Naive thymus-derived CD8-positive, alpha-beta T cell (primary cell): ENCODE measurements at regions not wholly inside any gene's neighbourhood (a gene's known extent, or its start where the extent isn't known, plus 50 kb on each side); places are given as distances from the start of the nearest gene placed in this dataset.

Experiments
- ATAC-seq, 2 donors: fragments of 150-1000 bp; cut with Tn5 transposase in 1 of 2; sonication (Bioruptor Pico), chemical (Tn5 transposase) in 1 of 2; 1 replicate in 1 of 2; 2 replicates in 1 of 2; pipeline ENCODE4 v1.10.0; 2021; ENCODE audit warnings: mild to moderate bottlenecking in 2 of 2, moderate library complexity in 2 of 2
- POLR2A ChIA-PET: fragments of 350-600 bp; sonication (Branson Sonifier 250); formaldehyde crosslinking; loops from one replicate; lab custom pipeline; 2021; ENCODE audit warnings: antibody characterized with exemption; lab: Charles Lee
- DNase-seq, 10 donors: peaks; one replicate each; pipeline versions ENCODE4 v3.0.0 to v3.0.0-alpha.2; 2020 to 2022
- H3K27ac Mint-ChIP-seq, 10 donors: one replicate each; pipeline ENCODE4 v1.8.0; 2020 to 2022; ENCODE audit warnings: mild to moderate bottlenecking in 10 of 10, mixed read lengths in 10 of 10, moderate library complexity in 4 of 10, inconsistent platforms in 1 of 10
- H3K27me3 Mint-ChIP-seq, 5 donors: one replicate each; pipeline ENCODE4 v1.8.0; 2021 to 2022; ENCODE audit warnings: mixed read lengths in 5 of 5
- H3K36me3 Mint-ChIP-seq, 3 donors: one replicate each; pipeline ENCODE4 v1.8.0; 2020 to 2022; ENCODE audit warnings: mixed read lengths in 3 of 3, mild to moderate bottlenecking in 2 of 3, inconsistent platforms in 1 of 3
- H3K4me1 Mint-ChIP-seq, 4 donors: one replicate each; pipeline ENCODE4 v1.8.0; 2021 to 2022; ENCODE audit warnings: mixed read lengths in 4 of 4
- H3K4me3 Mint-ChIP-seq, 10 donors: one replicate each; pipeline ENCODE4 v1.8.0; 2020 to 2022; ENCODE audit warnings: mild to moderate bottlenecking in 10 of 10, mixed read lengths in 10 of 10, moderate library complexity in 6 of 10, inconsistent platforms in 1 of 10
- H3K9me3 Mint-ChIP-seq, 9 donors: one replicate each; pipeline ENCODE4 v1.8.0; 2020 to 2022; ENCODE audit warnings: mixed read lengths in 9 of 9, mild to moderate bottlenecking in 3 of 9, inconsistent platforms in 1 of 9, moderate library complexity in 1 of 9

GRCh38 chr7:46969303-46970130, 612.4 kb downstream of the TNS3 start:
- POLR2A ChIA-PET: no interaction called here
- Mint-ChIP-seq H3K4me3 (no peak overlapping the region), H3K27me3 (no peaks in the 10 kb centered on the region), H3K36me3 (peaks cover 0 to 10% (median 0%) of the 10 kb centered on the region in 3 donors), H3K9me3 (peaks cover 0 to 31% (median 13%) of the 10 kb centered on the region in 9 donors), H3K27ac (no peak overlapping the region), H3K4me1 (no peaks in the 10 kb centered on the region)
- ATAC-seq (no peak), DNase-seq (no peak)

- H3K36me3 Mint-ChIP-seq: peaks cover 0 to 10% (median 0%) of the 10 kb centered on the region in 3 donors
- ATAC-seq: no peak
- H3K27ac Mint-ChIP-seq: no peak overlapping the region
- H3K4me3 Mint-ChIP-seq: no peak overlapping the region
- no peak for DNase-seq
- POLR2A ChIA-PET: no interaction called here
- no peaks in the 10 kb centered on the region for H3K27me3 Mint-ChIP-seq
- peaks cover 9 to 46% (median 26%) of the 10 kb centered on the region in 9 donors for H3K9me3 Mint-ChIP-seq
- H3K4me1 Mint-ChIP-seq: no peaks in the 10 kb centered on the region
Measured at GRCh38 chr7:46968003-46968402, 613.9 kb downstream of the TNS3 start.

GRCh38 chr7:46963719-46964118, 618.2 kb downstream of the TNS3 start:
- H3K9me3 Mint-ChIP-seq: peaks cover 16 to 71% (median 34%) of the 10 kb centered on the region in 9 donors
- H3K27me3 Mint-ChIP-seq: no peaks in the 10 kb centered on the region
- no peak overlapping the region for H3K4me3 Mint-ChIP-seq
- H3K4me1 Mint-ChIP-seq: no peaks in the 10 kb centered on the region
- POLR2A ChIA-PET: interaction anchor here (0.7 kb wide), 1 partner anchor 1631 kb away, joined by 3 read pairs; no protein-coding TSS in a partner anchor
- ATAC-seq: no peak
- peaks cover 0 to 14% (median 0%) of the 10 kb centered on the region in 3 donors for H3K36me3 Mint-ChIP-seq
- H3K27ac Mint-ChIP-seq: no peak overlapping the region
- no peak for DNase-seq

GRCh38 chr7:46960970-46961369, 620.9 kb downstream of the TNS3 start:
- no peak overlapping the region for H3K4me3 Mint-ChIP-seq
- H3K9me3 Mint-ChIP-seq: peaks cover 18 to 56% (median 34%) of the 10 kb centered on the region in 9 donors

GRCh38 chr7:46957195-46957594, 624.7 kb downstream of the TNS3 start:
- no peak overlapping the region for H3K27ac Mint-ChIP-seq
- no peaks in the 10 kb centered on the region for H3K4me1 Mint-ChIP-seq
- no peaks in the 10 kb centered on the region for H3K27me3 Mint-ChIP-seq
- POLR2A ChIA-PET: no interaction called here
- H3K36me3 Mint-ChIP-seq: no peaks in the 10 kb centered on the region
- no peak overlapping the region for H3K4me3 Mint-ChIP-seq
- DNase-seq (no peak), ATAC-seq (no peak)
- H3K9me3 Mint-ChIP-seq: peaks cover 2 to 25% (median 11%) of the 10 kb centered on the region in 9 donors

More at GRCh38 chr7:46960970-46961369, 620.9 kb downstream of the TNS3 start:
- POLR2A ChIA-PET: no interaction called here
- H3K4me1 Mint-ChIP-seq: no peaks in the 10 kb centered on the region
- DNase-seq (no peak), ATAC-seq (no peak)
- peaks cover 0 to 14% (median 0%) of the 10 kb centered on the region in 3 donors for H3K36me3 Mint-ChIP-seq
- H3K27me3 Mint-ChIP-seq: no peaks in the 10 kb centered on the region
- H3K27ac Mint-ChIP-seq: no peak overlapping the region

- POLR2A ChIA-PET: no interaction called here
- no peak overlapping the region for H3K4me3 Mint-ChIP-seq
- no peaks in the 10 kb centered on the region for H3K36me3 Mint-ChIP-seq
- H3K9me3 Mint-ChIP-seq: peaks cover 0 to 20% (median 6%) of the 10 kb centered on the region in 9 donors
- H3K4me1 Mint-ChIP-seq: no peaks in the 10 kb centered on the region
- ATAC-seq (no peak), DNase-seq (no peak)
- H3K27me3 Mint-ChIP-seq: no peaks in the 10 kb centered on the region
- H3K27ac Mint-ChIP-seq: no peak overlapping the region
Measured at GRCh38 chr7:46955531-46955930, 626.4 kb downstream of the TNS3 start.

GRCh38 chr7:46954181-46954580, 627.7 kb downstream of the TNS3 start:
- Mint-ChIP-seq H3K27ac (no peak overlapping the region), H3K4me3 (no peak overlapping the region), H3K27me3 (peaks cover 0 to 3% (median 0%) of the 10 kb centered on the region in 5 donors), H3K36me3 (no peaks in the 10 kb centered on the region), H3K9me3 (peaks cover 0 to 20% (median 3%) of the 10 kb centered on the region in 9 donors), H3K4me1 (no peaks in the 10 kb centered on the region)
- POLR2A ChIA-PET: no interaction called here
- ATAC-seq (no peak), DNase-seq (no peak)

DNA sequence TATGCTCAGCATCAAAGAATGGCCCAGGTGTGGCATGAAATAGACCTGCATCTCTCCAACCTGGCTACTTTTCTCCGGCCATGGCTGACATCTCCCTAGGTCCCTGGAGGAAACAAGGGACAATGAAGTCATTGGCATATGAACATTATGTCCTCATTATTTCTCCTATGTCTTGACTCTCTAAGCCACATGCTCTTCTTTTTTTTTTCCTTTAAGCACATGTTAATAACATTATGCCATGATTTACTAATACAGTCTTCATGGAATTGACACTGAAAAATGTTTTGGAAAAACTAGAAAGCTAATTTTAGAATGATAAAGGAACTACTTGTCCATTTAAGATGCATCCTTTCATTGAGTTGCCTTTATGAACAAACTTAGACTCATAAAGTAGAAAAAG, 628.9 kb downstream of the TNS3 start:
- no peak overlapping the region for H3K27ac Mint-ChIP-seq

DNA sequence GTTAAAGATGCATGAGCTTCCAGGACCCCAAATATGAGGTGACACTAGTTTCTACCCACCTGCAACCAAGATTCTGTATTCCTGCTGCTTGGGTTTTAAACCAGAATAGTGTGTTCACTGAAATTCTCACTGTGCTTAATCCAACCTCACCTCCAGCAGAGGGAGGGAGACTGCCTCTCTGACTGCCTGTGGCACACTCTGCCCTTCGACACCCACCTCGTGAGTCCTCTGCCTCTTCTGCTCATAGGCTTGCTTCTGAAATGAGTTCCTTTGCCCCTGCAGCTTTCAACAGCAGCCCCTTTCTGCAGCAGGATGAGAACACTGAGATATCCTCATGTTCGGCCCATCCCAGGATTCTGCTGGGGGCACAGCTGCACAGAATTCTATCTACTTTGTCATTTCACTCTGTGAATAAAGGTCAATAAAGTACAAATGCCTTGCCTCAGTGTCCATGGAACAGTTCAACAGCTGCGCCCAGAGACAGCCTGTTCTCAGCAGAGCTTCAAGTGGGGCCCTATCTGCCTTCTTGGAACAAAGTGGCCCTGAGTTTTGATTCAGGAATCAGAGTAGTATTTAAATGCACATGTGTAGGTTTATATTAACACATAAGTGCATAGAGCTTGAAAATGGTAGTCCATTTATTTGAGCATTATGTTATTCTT, 632.5 kb downstream of the TNS3 start:
- Mint-ChIP-seq H3K36me3 (no peaks in the 10 kb centered on the region), H3K4me3 (no peak overlapping the region), H3K4me1 (no peaks in the 10 kb centered on the region), H3K27me3 (peaks cover 0 to 3% (median 0%) of the 10 kb centered on the region in 5 donors), H3K9me3 (peaks cover 0 to 13% (median 0%) of the 10 kb centered on the region in 9 donors), H3K27ac (no peak overlapping the region)
- DNase-seq (no peak), ATAC-seq (no peak)
- POLR2A ChIA-PET: no interaction called here

More for the DNA sequence above, 628.9 kb downstream of the TNS3 start:
- POLR2A ChIA-PET: no interaction called here
- Mint-ChIP-seq H3K27me3 (peaks cover 0 to 3% (median 0%) of the 10 kb centered on the region in 5 donors), H3K4me1 (no peaks in the 10 kb centered on the region), H3K4me3 (no peak overlapping the region), H3K36me3 (no peaks in the 10 kb centered on the region), H3K9me3 (peaks cover 0 to 20% (median 0%) of the 10 kb centered on the region in 9 donors)
- DNase-seq: no peak
- ATAC-seq: no peak

DNA sequence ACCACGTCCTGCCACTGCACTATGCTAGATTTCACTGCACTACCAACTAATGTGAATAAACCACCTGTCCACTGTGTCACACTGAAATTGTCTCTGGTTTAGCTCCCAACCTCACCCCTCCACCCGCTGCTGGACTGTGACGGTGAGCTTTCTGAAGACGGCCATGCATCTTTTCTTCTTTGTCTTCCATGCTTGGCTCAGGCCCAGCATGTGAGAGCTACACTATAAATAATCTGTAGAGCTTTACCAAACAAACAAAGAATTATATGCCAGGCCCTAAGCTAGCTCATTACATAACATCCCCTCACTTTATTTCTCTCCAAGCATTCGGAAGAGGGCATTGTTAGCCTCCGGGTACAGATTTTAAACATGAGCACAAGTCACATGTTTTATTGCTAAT, 633.2 kb downstream of the TNS3 start:
- no peak overlapping the region for H3K27ac Mint-ChIP-seq
- H3K4me1 Mint-ChIP-seq: no peaks in the 10 kb centered on the region
- ATAC-seq (no peak), DNase-seq (no peak)
- H3K27me3 Mint-ChIP-seq: peaks cover 0 to 3% (median 0%) of the 10 kb centered on the region in 5 donors
- H3K9me3 Mint-ChIP-seq: peaks cover 0 to 10% (median 0%) of the 10 kb centered on the region in 9 donors
- no peak overlapping the region for H3K4me3 Mint-ChIP-seq
- no peaks in the 10 kb centered on the region for H3K36me3 Mint-ChIP-seq
- POLR2A ChIA-PET: no interaction called here

DNA sequence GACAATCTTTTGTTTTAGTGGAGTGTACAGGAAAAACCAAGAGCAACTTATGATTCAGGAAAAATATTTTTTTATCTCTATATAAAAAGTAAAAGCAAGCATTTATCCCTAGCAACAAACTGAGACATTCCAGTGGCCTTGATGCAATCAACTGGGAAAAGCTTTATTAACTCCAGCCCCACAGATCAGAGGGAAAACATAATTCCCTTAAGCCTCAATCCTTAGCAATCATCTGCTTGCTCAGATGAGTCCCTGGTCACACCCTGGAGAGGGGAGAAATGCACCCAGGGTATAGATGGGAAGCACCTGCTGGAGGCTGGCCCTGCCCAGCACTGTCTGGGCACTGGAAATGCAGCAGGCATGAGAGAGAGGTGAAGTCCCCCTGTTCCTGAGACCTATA, 636.6 kb downstream of the TNS3 start:
- peaks cover 0 to 3% (median 0%) of the 10 kb centered on the region in 5 donors for H3K27me3 Mint-ChIP-seq
- H3K4me3 Mint-ChIP-seq: no peak overlapping the region
- ATAC-seq (no peak), DNase-seq (no peak)
- no peak overlapping the region for H3K27ac Mint-ChIP-seq
- H3K36me3 Mint-ChIP-seq: no peaks in the 10 kb centered on the region
- POLR2A ChIA-PET: no interaction called here
- no peaks in the 10 kb centered on the region for H3K4me1 Mint-ChIP-seq
- peaks cover 0 to 3% (median 0%) of the 10 kb centered on the region in 9 donors for H3K9me3 Mint-ChIP-seq

DNA sequence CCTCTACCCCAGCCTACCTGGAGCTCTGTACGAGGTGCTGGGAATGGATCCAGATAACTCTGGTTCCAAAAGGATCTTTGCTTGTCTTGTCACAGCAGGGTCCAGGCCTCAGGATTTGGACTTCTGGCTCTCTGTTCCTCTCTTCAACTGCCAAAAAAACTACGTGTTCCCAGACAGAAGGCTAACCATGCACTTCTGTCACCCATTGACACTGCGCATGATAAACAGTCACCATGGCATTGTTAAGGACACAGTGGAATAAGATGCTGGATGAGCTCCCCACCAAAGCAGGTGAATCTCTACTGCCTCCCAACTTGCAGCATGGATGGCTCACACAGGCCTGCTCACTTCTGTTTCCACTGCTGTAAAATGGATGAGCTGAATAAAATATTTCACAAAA, 637.9 kb downstream of the TNS3 start:
- POLR2A ChIA-PET: no interaction called here
- H3K27ac Mint-ChIP-seq: no peak overlapping the region
- peaks cover 0 to 3% (median 0%) of the 10 kb centered on the region in 9 donors for H3K9me3 Mint-ChIP-seq
- H3K36me3 Mint-ChIP-seq: no peaks in the 10 kb centered on the region
- H3K27me3 Mint-ChIP-seq: no peaks in the 10 kb centered on the region
- no peaks in the 10 kb centered on the region for H3K4me1 Mint-ChIP-seq
- no peak overlapping the region for H3K4me3 Mint-ChIP-seq
- DNase-seq: no peak
- no peak for ATAC-seq

DNA sequence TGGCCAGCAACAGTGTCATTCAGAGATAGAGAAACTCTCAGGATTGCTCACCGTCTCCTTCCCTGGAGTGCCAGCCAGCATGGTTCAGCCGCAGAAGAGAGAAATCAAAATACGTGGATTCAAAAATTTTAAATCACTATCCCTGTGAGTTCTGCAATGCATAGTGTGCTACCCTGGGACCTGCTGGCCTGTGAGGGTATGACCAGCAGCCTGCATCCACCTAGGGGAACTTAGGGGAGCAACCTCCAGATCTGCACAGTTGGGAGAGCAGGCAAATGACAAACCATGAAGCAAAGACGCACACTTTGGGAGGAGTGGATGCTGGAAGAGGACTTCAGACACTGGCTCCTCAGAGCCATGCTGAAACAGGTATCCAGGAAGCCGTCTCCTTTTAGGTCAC, 639.3 kb downstream of the TNS3 start:
- Mint-ChIP-seq H3K9me3 (peaks cover 0 to 7% (median 2%) of the 10 kb centered on the region in 9 donors), H3K27me3 (no peaks in the 10 kb centered on the region), H3K36me3 (no peaks in the 10 kb centered on the region), H3K27ac (peak overlapping the region in 1 of 10 donors; percentile 69), H3K4me1 (no peaks in the 10 kb centered on the region), H3K4me3 (no peak overlapping the region)
- DNase-seq (no peak), ATAC-seq (no peak)
- POLR2A ChIA-PET: no interaction called here
